Endothelial cell of umbilical vein (primary cell): ENCODE measurements at regions not wholly inside any gene's neighbourhood (a gene's known extent, or its start where the extent isn't known, plus 50 kb on each side); places are given as distances from the start of the nearest gene placed in this dataset.

Experiments
- BruUV-seq: library from RNA; stranded (reverse); fragments of 400-500 nt; replicated peaks from 2 replicates; lab custom pipeline; 2021; lab: Mats Ljungman, UMichigan
- CTCF ChIA-PET: fragments of 300-600, 350-600 bp; sonication (Branson Sonifier 250); formaldehyde crosslinking; loops from one replicate; lab custom pipeline; 2021; ENCODE audit warnings: antibody characterized with exemption, inconsistent platforms; lab: Charles Lee
- POLR2A ChIA-PET: fragments of 300-600, 350-600 bp; sonication (Branson Sonifier 250); formaldehyde crosslinking; loops from one replicate; lab custom pipeline; 2021; ENCODE audit warnings: antibody characterized with exemption, inconsistent platforms; lab: Charles Lee
- DNase-seq: peaks from one replicate; pipeline ENCODE4 v3.0.0-alpha.2; 2011; ENCODE audit warnings: low read depth, low spot score
- FAIRE-seq: peaks from 2 replicates; lab custom pipeline; 2011; peaks lifted over from hg19 to GRCh38; lab: Jason Lieb, UNC
- H2AFZ ChIP-seq: 2 replicates; pipeline ENCODE4 v1.6.0; 2012; ENCODE audit warnings: low read depth, low read length, control low read depth, inconsistent platforms
- H3K27ac ChIP-seq: 2 replicates; pipeline ENCODE4 v1.5.1; 2011; ENCODE audit warnings: low read depth, mild to moderate bottlenecking, control low read depth, low read length, moderate library complexity; ENCODE audit not compliant: insufficient read depth
- H3K27me3 ChIP-seq, 2 experiments: 2 replicates each; pipeline versions ENCODE4 v1.6.0 to v1.6.1; 2011; ENCODE audit warnings: low read length in 2 of 2, mixed read lengths in 1 of 2; ENCODE audit not compliant: control insufficient read depth in 2 of 2, insufficient read depth in 2 of 2
- H3K36me3 ChIP-seq, 2 experiments: 2 replicates in 1 of 2; 3 replicates in 1 of 2; pipeline ENCODE4 v1.5.1; 2011; ENCODE audit warnings: low read length in 2 of 2, mild to moderate bottlenecking in 1 of 2, moderate library complexity in 1 of 2; ENCODE audit not compliant: control insufficient read depth in 2 of 2, insufficient read depth in 2 of 2; ENCODE audit errors: extremely low read depth in 1 of 2
- H3K4me1 ChIP-seq: 3 replicates; pipeline ENCODE4 v1.5.1; 2011; ENCODE audit warnings: mild to moderate bottlenecking, low read length; ENCODE audit not compliant: control insufficient read depth, insufficient read depth; ENCODE audit errors: extremely low read depth
- H3K4me2 ChIP-seq: 2 replicates; pipeline ENCODE4 v1.6.1; 2011; ENCODE audit warnings: low read length, control low read depth, mixed read lengths; ENCODE audit not compliant: insufficient read depth
- H3K4me3 ChIP-seq, 3 experiments: fragments of 200-600 bp in 1 of 3; sonication (generic), shearing (Covaris generic) in 1 of 3; replicated peaks in 1 of 3; 2 replicates each; pipeline ENCODE4 v1.5.1; 2011 to 2016; ENCODE audit warnings: control low read depth in 3 of 3, low read length in 3 of 3, mild to moderate bottlenecking in 2 of 3, inconsistent platforms in 1 of 3, low read depth in 1 of 3, moderate library complexity in 1 of 3; ENCODE audit not compliant: insufficient read depth in 1 of 3
- H3K79me2 ChIP-seq: 2 replicates; pipeline ENCODE4 v1.6.0; 2012; ENCODE audit warnings: low read length, inconsistent platforms; ENCODE audit not compliant: control insufficient read depth, insufficient read depth
- H3K9ac ChIP-seq: replicated peaks from 2 replicates; pipeline ENCODE3; 2011; ENCODE audit warnings: low read length, control low read depth; ENCODE audit not compliant: insufficient read depth; ENCODE audit errors: extremely low read depth
- H3K9me1 ChIP-seq: replicated peaks from 3 replicates; pipeline ENCODE4 v1.6.0; 2011; ENCODE audit warnings: mild to moderate bottlenecking, low read length; ENCODE audit not compliant: control insufficient read depth, insufficient read depth; ENCODE audit errors: extremely low read depth
- H3K9me3 ChIP-seq: replicated peaks from 2 replicates; pipeline ENCODE4 v1.5.1; 2012; ENCODE audit warnings: low read length, inconsistent platforms; ENCODE audit not compliant: control insufficient read depth, insufficient read depth
- H4K20me1 ChIP-seq: replicated peaks from 2 replicates; pipeline ENCODE3; 2011; ENCODE audit warnings: mild to moderate bottlenecking, low read length; ENCODE audit not compliant: control insufficient read depth, insufficient read depth; ENCODE audit errors: extremely low read depth
- EZH2 ChIP-seq: IDR thresholded peaks from 2 replicates; pipeline ENCODE4 v1.6.1; 2012; ENCODE audit warnings: borderline replicate concordance, low read depth, mild to moderate bottlenecking, moderate library complexity, low read length, inconsistent platforms; ENCODE audit not compliant: severe bottlenecking
- FOS ChIP-seq: IDR thresholded peaks from 2 replicates; pipeline ENCODE4 v1.6.1; 2011; ENCODE audit warnings: mild to moderate bottlenecking, low read length, moderate library complexity, borderline replicate concordance; ENCODE audit not compliant: insufficient read depth
- GATA2 ChIP-seq: IDR thresholded peaks from 2 replicates; pipeline ENCODE4 v1.7.0; 2011; ENCODE audit warnings: low read depth, mild to moderate bottlenecking, moderate library complexity, mixed read lengths, low read length; ENCODE audit not compliant: insufficient read length, insufficient read depth
- JUN ChIP-seq: IDR thresholded peaks from 2 replicates; pipeline ENCODE4 v1.6.1; 2011; ENCODE audit warnings: borderline replicate concordance, low read depth; ENCODE audit not compliant: insufficient read length, insufficient read depth
- MYC ChIP-seq: IDR thresholded peaks from one replicate; pipeline ENCODE4 v1.6.1; 2011; ENCODE audit warnings: mild to moderate bottlenecking, low read depth, low read length
- POLR2A ChIP-seq: IDR thresholded peaks from 2 replicates; pipeline ENCODE4 v1.6.1; 2012; ENCODE audit warnings: low read depth, mild to moderate bottlenecking, control low read depth, low read length
- POLR2AphosphoS5 ChIP-seq: IDR thresholded peaks from 2 replicates; pipeline ENCODE4 v1.6.1; 2012; ENCODE audit warnings: low read depth, mild to moderate bottlenecking, control low read depth, low read length, moderate library complexity; ENCODE audit not compliant: insufficient read depth
- dilution Hi-C: fragments of 300-500 bp; cut with MboI; formaldehyde crosslinking; loops from one replicate; pipeline ENCODE4 v1.15.0; 2019; ENCODE audit warnings: low sequenced_read_pairs; ENCODE audit not compliant: extremely low pct_ligation_motif_present
- intact Hi-C: fragments of 100-400 bp; cut with micrococcal nuclease; formaldehyde crosslinking; loops from one replicate; pipeline ENCODE4 v1.10.0; 2022
- TF ChIP-seq, protein P1 (sequence below): IDR thresholded peaks from 2 replicates; pipeline ENCODE4 v1.6.1; 2011; ENCODE audit not compliant: insufficient read depth, insufficient read length
- TF ChIP-seq, protein P2 (sequence below), 2 donors: IDR thresholded peaks; 1 replicate in 1 of 2; 2 replicates in 1 of 2; pipeline ENCODE4 v1.5.1; 2011; ENCODE audit warnings: low read length in 2 of 2, mild to moderate bottlenecking in 2 of 2, moderate library complexity in 2 of 2, control low read depth in 1 of 2, inconsistent platforms in 1 of 2, low read depth in 1 of 2; ENCODE audit not compliant: insufficient read depth in 1 of 2; ENCODE audit errors: extremely low read depth in 1 of 2

DNA sequence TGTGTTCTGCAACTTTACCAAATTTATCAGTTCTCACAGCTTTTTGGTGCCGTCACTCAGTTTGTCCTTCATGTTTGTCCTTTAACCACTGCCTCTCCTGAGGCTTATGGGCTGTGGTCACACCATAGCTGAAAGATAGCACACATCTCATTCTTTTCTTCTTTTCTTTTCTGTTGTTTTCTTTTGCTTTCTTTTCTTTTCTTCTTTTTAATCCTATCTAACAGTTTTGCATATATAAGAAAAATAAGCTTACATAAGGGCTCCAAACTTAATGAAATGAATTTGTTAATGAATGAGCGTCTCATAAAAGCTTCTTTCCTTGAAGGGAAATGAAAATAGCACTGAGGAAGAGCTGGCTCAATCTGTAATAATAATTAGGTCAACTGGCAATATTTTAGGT lies 1061.2 kb downstream of the PCDH18 start:
- Histone ChIP-seq H3K9me1 (no peaks in the 10 kb centered on the region), H3K27ac (no peak overlapping the region), H3K36me3 (no peaks in the 10 kb centered on the region), H3K4me2 (no peak overlapping the region), H3K9me3 (no peaks in the 10 kb centered on the region), H2AFZ (no peak overlapping the region), H3K79me2 (no peaks in the 10 kb centered on the region), H3K4me1 (no peaks in the 10 kb centered on the region), H3K27me3 (no peaks in the 10 kb centered on the region), H4K20me1 (no peaks in the 10 kb centered on the region), H3K9ac (no peak overlapping the region), H3K4me3 (no peak overlapping the region)
- DNase-seq: no peak
- BruUV-seq: no TSS peak
- CTCF ChIA-PET: no interaction called here
- dilution Hi-C loops: no loop called here
- intact Hi-C loops: no loop called here
- TF ChIP-seq EZH2 (no peak), MYC (no peak), GATA2 (no peak), FOS (no peak), POLR2AphosphoS5 (no peak), POLR2A (no peak), JUN (no peak)
- TF ChIP-seq, protein P1, sequence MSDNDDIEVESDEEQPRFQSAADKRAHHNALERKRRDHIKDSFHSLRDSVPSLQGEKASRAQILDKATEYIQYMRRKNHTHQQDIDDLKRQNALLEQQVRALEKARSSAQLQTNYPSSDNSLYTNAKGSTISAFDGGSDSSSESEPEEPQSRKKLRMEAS: no peak
- TF ChIP-seq, protein P2, sequence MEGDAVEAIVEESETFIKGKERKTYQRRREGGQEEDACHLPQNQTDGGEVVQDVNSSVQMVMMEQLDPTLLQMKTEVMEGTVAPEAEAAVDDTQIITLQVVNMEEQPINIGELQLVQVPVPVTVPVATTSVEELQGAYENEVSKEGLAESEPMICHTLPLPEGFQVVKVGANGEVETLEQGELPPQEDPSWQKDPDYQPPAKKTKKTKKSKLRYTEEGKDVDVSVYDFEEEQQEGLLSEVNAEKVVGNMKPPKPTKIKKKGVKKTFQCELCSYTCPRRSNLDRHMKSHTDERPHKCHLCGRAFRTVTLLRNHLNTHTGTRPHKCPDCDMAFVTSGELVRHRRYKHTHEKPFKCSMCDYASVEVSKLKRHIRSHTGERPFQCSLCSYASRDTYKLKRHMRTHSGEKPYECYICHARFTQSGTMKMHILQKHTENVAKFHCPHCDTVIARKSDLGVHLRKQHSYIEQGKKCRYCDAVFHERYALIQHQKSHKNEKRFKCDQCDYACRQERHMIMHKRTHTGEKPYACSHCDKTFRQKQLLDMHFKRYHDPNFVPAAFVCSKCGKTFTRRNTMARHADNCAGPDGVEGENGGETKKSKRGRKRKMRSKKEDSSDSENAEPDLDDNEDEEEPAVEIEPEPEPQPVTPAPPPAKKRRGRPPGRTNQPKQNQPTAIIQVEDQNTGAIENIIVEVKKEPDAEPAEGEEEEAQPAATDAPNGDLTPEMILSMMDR (IDR thresholded peaks at IDR 0.05; ENCODE audit: extremely low read depth in 1 of 2, insufficient read depth in 1 of 2, low read depth in 1 of 2, low read length in 2 of 2): no peak
- FAIRE-seq: no peak
- POLR2A ChIA-PET: no interaction called here
